HL-60 (cell line): ENCODE measurements at regions not wholly inside any gene's neighbourhood (a gene's known extent, or its start where the extent isn't known, plus 50 kb on each side); places are given as distances from the start of the nearest gene placed in this dataset.

Source experiments
- CTCF ChIP-seq: IDR thresholded peaks from one replicate; pipeline ENCODE4 v1.5.1; 2011; ENCODE audit warnings: low read length, control low read depth, inconsistent platforms; ENCODE audit not compliant: insufficient read depth
- GABPA ChIP-seq: IDR thresholded peaks from 2 replicates; pipeline ENCODE4 v1.6.1; 2012; ENCODE audit warnings: low read depth
- POLR2AphosphoS5 ChIP-seq: IDR thresholded peaks from 2 replicates; pipeline ENCODE4 v1.6.1; 2012; ENCODE audit warnings: low read depth
- REST ChIP-seq: IDR thresholded peaks from 2 replicates; pipeline ENCODE4 v1.6.1; 2012; ENCODE audit warnings: low read depth; ENCODE audit not compliant: insufficient replicate concordance
- SPI1 ChIP-seq: IDR thresholded peaks from 2 replicates; pipeline ENCODE4 v1.6.1; 2012; ENCODE audit warnings: low read depth, mild to moderate bottlenecking, borderline replicate concordance

DNA sequence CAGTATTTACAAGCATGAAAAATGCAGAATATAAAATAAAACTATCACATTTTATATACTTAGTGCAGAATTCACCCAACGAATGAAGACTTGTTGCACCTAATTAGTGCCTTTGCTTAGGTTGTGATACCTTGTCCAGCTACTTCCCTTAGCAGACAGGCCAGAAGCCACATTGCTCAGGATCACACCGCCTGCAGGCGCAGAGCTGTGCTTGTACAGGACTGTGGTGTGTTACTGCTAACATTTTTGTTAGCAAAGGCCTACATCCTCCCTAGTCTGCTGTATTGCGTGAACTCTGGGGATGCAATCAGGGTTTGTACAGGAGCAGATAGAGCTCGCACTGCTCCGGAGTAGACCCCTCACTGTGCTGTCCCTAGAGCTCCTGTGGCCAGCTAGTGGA lies 336.9 kb downstream of the CBLN2 start:
- TF ChIP-seq CTCF, result no peak
- no peak for TF ChIP-seq POLR2AphosphoS5
- no peak for TF ChIP-seq REST
- no peak for TF ChIP-seq GABPA
- TF ChIP-seq SPI1, result no peak
